Stimulated activated CD8-positive, alpha-beta memory T cell treated with anti-CD3 and anti-CD28 coated beads, Interleukin-12 subunit alpha, Interleukin-12 subunit beta, amount 100 ng/mL, for 4 hours (primary cell): ENCODE measurements at regions not wholly inside any gene's neighbourhood (a gene's known extent, or its start where the extent isn't known, plus 50 kb on each side); places are given as distances from the start of the nearest gene placed in this dataset.
"Not testable (repeated sequence)": the region's sequence is repeated elsewhere in the genome, so short reads cannot be mapped to it uniquely, and the experiment has no call there.

Experiments
- DNase-seq: peaks from one replicate; pipeline ENCODE4 v3.0.0-alpha.2; 2020; ENCODE audit warnings: low read depth

DNA sequence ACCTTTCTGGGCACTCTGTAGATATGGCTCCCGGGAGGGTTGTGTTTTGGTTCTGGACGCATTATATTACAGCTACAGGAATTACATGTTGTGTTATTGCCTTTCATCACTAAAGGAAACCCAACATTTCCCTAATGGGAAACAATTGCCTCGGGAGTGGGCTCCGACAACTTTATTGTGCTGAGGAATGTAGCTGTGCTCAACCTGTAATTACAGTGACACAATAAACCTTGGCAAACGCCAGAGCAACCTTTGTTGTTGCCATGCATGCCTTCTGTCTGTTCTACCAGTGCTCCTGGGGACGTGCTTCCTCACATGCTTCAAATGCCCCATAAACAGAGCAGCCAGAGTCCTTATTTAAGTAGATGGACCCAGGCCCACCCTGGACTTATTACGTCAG, 182.4 kb downstream of the DIRAS2 start:
- no peak for DNase-seq

DNA sequence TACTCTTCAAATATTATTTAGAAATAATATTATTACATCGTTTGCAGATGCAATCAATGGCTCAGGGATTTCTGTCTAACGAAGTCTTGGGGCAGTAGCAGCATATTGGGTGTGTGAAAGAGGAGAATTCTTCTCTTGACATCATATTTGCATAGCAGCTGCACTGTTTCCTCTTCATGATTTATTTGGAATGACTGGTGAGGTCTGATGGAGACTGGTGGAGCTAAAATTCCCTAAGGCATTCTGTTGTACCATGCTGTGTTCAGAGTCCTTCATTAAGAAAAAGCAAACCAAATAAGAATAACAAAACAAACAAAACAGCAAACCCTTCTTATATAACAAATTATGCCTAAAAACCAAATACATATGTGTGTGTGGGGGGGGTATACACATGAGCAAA, 177.6 kb downstream of the DIRAS2 start:
- DNase-seq: no peak

DNA sequence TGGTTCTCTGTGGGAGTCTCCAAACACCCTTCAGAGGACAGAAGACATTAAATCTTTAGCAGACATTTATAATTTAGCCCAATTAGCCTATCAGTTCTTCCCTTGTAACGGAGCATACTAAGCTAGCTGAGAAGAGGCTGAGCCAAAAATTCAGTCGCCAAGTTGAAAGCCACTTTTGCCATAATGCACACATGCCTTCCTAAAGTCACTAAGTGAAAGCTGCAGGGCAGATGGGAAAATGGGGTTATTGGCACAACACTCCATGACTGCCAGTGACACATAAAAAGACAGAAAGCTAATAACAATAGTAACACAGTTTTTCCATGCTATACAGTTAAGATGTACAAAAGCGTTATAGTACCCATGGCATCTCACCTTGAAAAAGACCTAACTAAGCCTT, 176.2 kb downstream of the DIRAS2 start:
- no peak for DNase-seq

DNA sequence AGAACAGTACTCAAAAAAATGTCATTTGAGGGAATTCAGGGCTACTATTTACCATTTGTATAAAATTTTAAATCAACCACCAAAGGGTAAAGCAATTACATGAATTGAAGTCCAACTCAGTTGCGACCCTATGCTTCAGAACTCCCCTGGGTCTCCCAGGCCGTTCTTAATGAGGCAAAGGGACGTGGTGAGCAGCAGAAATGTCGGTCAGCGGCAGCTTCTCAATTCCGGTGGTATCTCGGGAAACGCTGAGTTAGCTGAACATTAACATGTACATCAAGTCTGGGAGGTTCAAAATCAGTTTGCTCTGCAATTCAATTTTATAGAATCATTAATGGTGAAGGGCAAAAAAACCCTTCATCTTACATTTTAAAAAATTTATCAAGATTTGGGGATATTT, 173.2 kb downstream of the DIRAS2 start:
- DNase-seq: no peak

DNA sequence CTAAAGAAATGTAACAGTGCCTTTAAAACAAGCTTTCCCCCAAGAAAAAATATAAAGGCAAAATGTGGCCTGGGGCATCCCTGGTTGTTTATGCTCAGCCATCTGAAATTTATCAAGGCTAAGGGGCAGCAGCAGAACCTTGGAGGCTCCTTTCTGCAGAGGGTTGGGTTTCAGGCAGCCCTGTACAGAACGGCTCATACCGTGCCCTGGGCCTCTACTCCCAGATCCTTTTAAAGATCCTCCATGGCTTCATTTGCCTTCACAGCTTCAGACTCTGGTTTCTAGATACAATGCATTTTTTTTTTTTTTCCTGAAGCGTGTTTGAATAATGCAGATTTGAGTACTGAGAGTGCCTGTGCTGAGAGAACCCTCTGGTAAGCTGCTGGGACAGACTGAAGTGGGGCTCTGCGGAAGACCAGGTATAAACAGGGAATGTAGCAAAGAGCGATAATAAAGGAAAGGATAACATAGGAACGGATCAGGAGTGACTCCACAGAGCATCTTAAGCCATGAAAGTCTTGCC, 172.7 kb downstream of the DIRAS2 start:
- no peak for DNase-seq

DNA sequence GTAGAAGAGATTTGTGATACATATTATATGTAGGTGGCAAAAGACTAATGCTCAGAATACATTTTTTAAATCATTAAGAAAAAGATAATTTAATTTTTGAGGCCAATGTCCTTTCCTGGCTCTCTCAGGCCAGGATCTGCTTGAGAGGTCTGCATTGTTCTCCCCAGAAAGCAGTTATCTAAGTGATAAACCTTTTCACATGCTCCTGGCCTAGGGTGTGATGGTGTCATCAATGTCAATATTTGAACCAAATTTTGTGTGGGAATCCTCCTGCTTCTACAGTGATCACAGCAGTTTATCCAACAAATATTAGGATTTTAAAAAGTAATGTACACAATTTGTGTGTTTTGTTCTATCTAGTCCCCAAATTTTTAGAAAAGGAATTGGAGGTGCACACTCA, 166.6 kb downstream of the DIRAS2 start:
- no peak for DNase-seq

DNA sequence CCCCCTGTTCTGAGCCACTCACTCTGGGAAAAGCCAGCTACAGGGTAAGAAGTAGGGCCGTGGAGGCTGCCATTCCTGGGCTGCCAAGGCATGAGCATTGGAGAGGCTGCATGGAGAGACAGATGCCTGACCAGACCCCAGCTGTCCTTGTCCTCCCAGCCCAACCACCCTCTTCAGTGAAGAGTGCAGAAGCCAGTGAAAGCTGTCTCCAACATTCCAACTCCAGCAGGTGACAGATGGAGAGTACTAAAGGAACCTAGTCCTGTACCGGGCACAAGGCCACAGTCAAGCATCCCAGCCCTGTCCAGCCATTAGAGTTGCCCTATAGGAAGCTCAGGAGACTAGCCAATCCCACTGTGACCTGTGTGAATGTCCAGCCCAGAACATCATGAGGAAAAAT, 165.1 kb downstream of the DIRAS2 start:
- DNase-seq: no peak

DNA sequence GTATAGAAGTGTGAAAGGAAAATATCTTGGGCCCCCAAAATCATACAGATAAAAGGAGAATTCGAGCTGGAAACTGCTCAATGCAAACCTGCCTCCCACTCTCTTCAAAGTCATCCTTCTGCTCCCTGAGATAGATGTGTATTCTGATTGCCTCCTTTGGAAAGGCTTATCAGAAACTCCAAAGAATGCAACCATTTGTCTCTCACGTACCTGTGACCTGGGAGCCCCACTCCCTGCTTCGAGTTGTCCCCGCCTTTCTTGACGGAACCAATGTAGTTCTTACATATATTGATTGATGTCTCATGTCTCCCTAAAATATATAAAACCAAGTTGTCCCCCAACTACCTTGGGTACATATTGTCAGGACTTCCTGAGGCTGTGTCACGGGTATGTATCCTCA, 163.8 kb downstream of the DIRAS2 start:
- DNase-seq: no peak

DNA sequence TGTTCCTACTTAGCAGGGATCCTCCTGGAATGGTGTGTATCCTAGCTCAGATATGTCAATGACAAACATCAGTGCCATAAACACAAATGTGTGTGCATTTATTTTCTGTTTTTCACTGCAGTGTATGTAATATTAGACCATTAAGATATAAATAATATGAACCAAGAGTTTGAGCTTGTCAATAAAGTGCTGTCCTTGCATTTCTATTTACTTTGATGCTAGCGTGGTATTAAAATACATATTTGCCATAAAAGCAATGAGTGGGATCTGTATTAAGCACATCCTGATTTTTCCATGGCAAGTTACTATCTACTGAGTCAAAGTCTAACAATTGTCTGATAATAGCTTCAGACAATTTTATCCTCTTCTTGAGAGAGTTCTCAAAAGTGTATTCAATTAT, 157.6 kb downstream of the DIRAS2 start:
- no peak for DNase-seq

DNA sequence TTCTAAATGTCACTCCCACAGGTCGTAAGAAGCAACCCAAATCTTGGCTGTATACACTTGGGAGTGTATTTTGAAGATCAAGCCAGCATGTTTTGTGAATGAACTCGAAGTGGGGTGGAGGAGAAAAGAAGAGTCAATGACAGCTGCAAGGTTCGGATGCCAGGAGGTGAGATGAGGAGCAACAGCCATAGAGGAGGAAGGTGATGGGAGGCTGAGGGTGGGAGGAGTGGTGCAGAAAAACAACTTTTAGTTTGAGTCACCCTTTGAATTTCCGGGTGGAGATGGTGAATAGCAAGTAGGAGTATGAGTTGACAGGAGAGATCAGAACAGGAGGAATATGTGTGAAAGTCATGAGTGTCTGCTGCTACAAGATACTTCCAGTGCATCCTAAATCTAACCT, 153.6 kb downstream of the DIRAS2 start:
- no peak for DNase-seq

DNA sequence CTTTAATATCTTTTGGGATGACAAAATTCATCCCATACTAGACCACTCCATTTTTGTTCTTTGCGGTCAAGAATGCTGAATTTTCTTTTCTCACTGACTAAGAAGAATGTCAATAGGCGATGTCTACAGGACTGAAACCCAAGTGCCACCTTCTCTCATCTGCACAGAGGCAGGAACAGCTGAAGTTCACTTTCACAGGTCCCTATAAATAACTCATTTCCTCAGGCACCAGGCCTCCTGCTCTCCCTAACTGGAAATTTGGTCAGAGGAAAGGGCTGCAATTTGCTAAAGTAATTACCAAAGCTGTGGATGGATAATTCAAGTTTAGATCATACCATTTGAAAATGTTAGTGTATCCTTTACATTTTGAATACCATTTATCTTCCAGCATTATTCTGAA, 142.9 kb downstream of the DIRAS2 start:
- no peak for DNase-seq

DNA sequence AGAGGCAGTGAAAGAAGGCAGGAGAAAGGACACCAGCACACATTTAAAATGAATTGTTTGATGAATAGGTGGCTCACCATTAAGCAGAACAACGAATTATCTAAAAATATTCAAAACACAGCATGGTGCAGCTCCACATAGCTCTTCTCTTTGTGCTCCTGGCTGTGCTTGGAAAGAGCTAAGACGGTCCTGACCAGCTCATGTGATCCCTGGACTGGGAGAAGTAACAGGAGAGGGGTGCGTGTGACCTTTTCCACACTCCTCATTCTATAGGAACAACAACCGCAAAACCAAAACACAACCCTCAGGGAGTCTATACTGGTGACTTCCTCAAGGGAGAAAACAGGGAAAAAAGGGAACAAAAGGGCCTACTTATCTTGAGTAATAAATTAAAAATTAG, 140.5 kb downstream of the DIRAS2 start:
- no peak for DNase-seq

DNA sequence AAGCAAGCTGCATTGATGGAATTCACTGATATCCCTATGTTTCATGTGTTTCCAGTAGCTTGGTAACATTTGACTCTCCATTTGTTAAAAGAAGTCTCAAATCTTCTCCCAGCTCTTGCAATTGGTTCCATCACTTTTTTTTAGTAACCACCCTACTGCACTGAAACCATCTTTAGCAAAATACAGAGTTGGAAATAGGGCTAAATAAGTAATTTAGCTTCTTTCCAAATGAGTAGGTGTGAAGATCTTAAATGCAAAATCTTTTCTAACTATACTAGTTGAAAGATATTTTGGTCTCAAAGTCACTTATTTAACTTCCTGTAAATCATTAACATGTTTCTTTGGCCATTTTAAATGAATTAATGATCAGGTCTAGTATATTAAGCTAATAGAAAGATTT, 138.1 kb downstream of the DIRAS2 start:
- DNase-seq: no peak

DNA sequence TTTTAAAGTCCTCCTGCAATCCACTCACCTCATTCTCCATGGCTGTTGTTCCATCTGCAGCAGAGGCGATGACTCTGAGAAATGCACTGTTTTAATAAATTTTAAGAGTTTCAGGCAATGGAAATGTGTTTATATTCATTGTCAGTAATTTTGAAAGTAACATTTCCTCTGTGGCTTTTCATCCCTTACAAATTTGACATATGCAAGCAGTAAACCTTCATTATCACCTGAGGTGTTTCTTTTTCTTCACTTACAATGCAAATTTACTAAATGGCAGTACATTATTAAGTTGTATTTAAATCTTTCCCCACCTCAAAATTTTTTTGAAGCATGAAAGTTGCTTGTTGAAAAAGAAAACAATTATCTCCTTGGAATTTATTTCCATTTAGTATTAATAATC, 136.9 kb downstream of the DIRAS2 start:
- no peak for DNase-seq

DNA sequence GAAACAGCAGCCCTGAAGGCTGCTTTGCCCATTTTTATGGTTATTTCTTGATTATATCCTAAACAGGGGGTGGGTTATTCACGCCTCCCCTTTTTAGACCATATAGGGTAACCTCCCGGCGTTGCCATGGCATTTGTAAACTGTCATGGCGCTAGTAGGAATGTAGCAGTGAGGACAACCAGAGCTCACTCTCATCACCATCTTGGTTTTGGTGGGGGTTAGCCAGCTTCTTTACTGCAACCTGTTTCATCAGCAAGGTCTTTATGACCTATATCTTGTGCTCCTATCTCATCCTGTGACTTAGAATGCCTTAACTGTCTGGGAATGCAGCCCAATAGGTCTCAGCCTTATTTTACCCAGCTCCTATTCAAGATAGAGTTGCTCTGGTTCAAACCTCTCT, 136.2 kb downstream of the DIRAS2 start:
- DNase-seq: not testable (repeated sequence)

DNA sequence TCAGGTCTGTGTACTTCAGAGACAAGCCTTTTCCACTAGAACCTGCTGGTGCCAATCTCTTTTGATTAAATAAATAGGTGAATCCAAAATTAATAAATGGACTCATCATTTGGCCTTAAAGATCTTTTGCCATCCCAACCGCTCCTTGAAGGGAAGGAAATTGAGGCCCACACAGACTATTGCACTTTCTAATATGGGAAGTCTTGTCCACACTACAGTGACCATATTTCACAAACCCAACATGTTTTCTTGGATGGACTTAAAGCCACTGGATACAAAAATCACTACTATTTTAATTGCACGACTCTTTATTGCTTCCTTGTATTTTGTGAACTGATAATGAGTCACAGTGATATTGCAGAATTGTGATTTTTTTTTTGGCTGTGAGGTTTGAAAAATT, 135.0 kb downstream of the DIRAS2 start:
- DNase-seq: no peak

DNA sequence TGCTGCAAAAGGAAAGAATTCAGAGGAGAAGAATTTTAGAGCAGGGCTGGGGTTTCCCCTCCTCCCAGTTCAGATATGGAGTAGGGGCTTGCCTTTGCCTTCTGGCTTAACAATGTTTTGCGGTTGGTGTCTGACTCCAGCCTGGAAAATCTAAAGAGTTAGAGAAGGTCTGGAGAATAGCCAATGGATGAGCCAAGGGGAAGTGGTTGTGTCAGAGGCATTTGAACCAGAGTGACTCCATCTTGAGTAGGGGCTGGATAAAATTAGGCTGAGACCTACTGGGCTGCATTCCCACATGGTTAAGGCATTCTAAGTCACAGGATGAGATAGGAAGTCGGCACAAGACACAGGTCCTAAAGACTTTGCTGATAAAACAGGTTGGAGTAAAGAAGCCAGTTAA, 133.7 kb downstream of the DIRAS2 start:
- DNase-seq: no peak

DNA sequence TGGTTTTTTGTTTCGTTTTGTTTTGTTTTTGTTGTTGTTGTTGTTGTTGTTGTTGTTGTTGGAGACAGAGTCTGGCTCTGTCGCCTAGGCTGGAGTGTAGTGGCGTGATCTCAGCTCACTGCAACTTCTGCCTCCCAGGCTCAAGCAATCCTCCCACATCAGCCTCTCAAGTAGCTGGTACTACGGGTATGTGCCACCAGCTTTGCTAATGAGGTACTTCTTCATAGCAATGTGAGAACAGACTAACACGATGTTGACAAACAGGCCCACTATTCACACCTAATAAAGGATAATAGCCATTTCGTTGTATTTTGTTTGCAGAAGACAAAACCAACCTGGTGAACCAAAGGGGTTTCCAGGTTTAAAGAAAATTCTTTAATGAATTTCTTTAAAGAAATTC, 130.9 kb downstream of the DIRAS2 start:
- DNase-seq: no peak

DNA sequence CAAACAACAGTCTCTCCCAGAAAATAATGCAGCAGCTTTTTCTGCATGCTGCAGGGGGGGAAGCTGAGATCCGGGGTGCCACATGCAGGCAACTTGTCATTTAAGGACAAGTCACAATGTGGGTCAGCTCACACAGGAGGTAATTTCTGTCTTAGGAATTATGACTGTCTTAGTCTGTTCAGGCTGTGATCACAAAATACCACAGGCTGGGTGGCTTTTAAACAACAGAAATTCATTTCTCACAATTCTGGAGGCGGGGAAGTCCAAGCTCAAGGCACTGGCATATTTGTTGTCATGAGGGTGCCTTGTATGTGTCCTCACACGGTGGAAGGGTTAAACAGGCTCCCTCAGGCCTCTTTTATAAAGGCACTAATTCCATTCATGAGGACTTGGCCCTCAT, 127.7 kb downstream of the DIRAS2 start:
- no peak for DNase-seq

DNA sequence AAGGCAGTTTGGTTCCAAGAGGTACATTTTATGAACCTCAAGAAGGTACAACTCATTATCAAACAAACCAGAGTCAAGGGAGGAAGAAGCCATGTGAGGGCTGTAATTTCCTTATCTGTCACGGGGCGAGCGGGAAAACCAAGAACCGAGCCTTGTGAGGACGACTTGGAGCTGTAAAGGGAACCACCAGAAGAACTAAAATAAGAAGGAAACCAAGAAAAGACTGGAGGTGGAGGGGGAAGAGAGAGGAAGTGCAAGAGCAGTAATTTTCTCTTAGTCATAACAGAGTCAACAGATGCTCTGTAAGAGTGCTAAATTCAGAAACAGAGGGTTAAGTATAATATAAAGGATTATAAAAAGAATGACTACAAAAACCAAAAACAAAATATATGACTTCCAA, 127.1 kb downstream of the DIRAS2 start:
- DNase-seq: no peak

DNA sequence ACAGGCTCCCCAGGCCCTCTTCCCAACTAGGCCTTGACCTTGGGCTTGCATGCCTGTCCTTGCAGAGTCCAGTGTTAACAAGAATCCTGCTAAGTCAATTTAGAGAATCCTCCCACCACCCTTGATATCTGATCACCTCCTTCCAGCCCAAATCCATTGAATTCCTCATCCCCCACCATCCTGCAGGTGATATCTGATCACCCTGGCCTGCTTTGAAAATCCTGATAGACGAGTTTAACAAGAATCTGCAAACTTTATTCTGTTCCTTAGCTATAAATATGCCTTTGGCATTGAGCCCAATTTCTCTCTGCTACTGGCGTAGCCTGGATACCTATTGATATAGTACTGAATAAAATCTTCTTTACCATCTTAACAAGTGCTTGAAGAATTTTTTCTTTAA, 125.5 kb downstream of the DIRAS2 start:
- DNase-seq: no peak

DNA sequence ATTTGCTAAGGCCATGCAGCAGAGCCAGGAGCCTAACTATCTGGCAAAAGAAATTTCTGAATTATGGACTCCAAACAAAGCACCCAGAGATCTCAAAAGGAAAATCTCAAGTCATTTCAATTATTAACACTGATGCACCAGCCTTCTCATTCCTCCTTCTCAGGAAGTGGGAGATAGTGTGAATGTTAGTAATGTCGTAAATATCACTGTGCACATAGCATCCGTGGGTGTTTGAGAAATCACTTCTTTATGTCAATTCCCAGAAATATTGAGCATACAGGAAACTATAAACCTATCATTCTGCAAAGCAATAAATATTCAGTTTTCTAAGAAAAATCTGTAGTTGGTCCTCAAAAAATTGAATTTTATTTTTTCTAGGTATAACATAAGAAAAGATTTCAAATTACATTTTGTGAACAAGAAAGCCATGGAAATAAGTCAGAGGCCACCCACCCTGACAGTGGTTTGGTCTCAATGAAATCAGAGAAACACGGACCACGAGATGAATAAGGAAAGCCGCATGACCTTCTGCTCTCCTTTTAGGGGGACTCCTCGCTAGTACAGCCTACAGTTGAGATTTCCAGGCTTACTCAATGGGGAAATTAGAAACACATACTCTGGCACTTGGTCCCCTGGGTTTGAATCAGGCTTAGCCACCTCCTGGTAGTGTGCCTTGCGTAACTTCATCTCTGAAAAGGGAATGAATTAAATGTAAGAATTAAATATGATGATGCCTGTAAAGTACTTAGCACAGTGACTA, 120.6 kb downstream of the DIRAS2 start:
- DNase-seq: no peak

DNA sequence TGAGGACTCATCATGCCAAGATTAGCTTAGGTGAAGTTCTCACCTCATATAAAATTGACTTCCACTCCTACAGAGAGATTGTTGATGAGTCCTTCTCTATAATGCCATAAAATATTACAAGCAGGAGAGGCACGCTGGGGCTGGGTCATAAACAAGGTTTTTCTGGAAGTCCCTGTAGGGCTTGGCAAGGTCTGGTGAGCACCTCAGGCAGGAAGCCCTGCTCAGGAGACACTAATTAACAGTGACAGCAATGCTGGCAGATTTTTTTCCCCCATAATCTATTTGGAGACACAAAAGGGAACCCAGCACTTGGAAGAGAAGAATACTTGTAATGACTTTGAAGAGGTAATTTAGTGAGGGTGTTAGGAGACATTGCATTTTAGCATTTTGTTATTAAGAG, 118.7 kb downstream of the DIRAS2 start:
- no peak for DNase-seq

DNA sequence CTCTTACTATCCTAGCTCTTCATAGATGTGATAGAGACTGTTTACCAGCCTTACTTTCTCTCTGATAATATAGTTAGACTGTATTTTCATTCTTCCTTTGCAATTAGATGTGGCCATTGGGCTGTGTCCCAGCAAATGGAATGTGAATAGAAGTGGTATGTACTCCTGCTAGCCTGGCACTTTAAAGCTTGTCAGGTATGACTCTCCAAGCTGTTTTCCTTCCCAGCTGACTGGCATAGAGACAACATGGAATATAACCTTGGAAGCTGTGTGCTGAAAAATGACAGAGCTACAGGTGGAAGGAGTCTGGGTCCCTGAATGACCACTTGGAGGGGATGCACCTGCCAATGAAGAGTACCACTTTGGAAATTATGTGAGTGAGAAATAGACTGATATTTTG, 116.2 kb downstream of the DIRAS2 start:
- no peak for DNase-seq
